ENCODE measurements at regions not wholly inside any gene's neighbourhood (a gene's known extent, or its start where the extent isn't known, plus 50 kb on each side); places are given as distances from the start of the nearest gene placed in this dataset.

GRCh38 chr6:81864124-81864523 lies 111.6 kb upstream of the TENT5A start:
- no peak for DNase-seq (ENCODE audit: extremely low read depth, low read depth)
- H3K4me3 ChIP-seq (replicated peaks; ENCODE audit: low read depth, low read length), result no peak overlapping the region
- no peak for TF ChIP-seq CTCF (IDR thresholded peaks at IDR 0.05; ENCODE audit: low read depth, low read length, missing control alignments)

DNA sequence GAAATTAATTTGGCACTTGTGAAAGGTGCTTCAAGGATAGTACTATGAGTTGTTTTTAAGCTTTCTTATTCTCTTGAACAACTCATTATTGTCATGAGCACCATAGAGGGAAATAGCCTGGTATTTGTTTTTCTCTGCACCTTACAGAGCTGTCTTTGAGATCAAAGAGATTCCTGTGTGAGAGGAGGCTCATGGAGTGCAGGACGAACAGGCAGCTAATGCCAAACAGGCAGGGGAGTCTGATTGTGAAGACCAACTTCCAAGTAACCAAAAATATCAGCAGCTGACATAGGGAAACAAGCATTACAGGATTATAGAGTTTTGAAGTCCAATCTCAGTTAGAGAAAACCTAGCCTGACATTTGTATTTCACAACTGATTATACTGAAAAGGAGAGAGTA lies 110.6 kb upstream of the TENT5A start:
- no peak for DNase-seq (ENCODE audit: extremely low read depth, low read depth)
- no peak for TF ChIP-seq CTCF (IDR thresholded peaks at IDR 0.05; ENCODE audit: low read depth, low read length, missing control alignments)
- no peak overlapping the region for H3K4me3 ChIP-seq (replicated peaks; ENCODE audit: low read depth, low read length)

GRCh38 chr6:81861281-81861680 lies 108.8 kb upstream of the TENT5A start:
- H3K4me3 ChIP-seq (replicated peaks; ENCODE audit: low read depth, low read length), result no peak overlapping the region
- no peak for TF ChIP-seq CTCF (IDR thresholded peaks at IDR 0.05; ENCODE audit: low read depth, low read length, missing control alignments)
- no peak for DNase-seq (ENCODE audit: extremely low read depth, low read depth)

DNA sequence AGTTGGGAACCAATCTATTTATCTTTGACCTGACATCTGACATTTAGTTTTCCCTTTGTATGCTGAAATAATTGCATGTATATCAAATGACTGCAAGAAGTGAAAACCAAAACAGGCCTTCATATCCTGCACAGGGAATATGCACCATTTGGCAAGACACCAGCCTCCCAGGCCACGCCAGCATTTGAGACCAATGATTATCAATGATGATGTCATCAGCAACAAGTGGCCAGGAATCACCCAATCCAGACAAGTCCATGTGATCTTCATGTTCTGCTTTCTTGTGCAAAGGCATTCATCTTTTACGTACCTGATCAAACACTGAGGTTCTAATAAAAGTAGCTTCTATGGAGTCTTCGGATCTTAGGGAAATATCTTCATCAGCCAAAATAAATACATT lies 107.4 kb upstream of the TENT5A start:
- no peak for TF ChIP-seq CTCF (IDR thresholded peaks at IDR 0.05; ENCODE audit: low read depth, low read length, missing control alignments)
- DNase-seq (ENCODE audit: extremely low read depth, low read depth), result no peak

DNA sequence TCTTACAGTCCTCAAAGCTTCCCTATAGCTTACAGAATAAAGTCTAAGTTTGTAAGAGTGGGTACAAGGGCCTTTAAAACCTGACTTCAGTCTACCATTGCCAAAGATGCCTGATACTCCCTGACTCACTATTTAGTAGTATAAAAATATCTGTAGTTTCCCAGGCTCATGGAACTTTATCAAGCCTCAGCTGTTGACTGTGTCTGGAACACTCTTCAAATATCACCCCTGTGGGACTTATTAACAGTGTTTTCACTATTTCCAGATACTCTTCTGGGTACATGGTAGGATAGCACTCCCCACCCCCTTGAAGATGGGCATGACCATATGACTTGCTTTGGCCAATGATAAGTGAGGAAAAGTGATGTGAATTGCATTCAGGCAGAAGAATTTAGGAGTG lies 105.3 kb upstream of the TENT5A start:
- no peak overlapping the region for H3K4me3 ChIP-seq (replicated peaks; ENCODE audit: low read depth, low read length)
- TF ChIP-seq CTCF (IDR thresholded peaks at IDR 0.05; ENCODE audit: low read depth, low read length, missing control alignments), result no peak
- DNase-seq (ENCODE audit: extremely low read depth, low read depth), result no peak

More for the DNA sequence above, 107.4 kb upstream of the TENT5A start:
- H3K4me3 ChIP-seq (replicated peaks; ENCODE audit: low read depth, low read length), result no peak overlapping the region

DNA sequence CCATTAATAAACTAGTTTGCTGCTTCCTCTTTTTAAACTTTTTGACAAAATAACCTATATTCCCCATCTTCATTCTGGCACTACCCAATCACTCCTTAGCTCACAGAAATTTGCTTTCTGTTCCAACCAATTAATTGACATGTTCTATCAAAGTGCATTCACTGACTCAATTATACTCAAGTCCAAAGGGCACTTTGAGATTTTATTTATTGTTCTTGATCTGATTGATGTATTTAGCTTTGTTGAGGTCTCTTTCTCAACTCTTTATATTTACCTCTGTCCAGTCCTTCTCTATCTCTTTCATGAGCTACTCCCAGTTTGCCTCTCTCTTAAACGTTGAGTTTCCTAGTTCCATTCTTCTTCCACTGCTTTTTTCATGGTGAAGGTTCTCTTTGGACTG lies 104.4 kb upstream of the TENT5A start:
- no peak for DNase-seq (ENCODE audit: extremely low read depth, low read depth)
- H3K4me3 ChIP-seq (replicated peaks; ENCODE audit: low read depth, low read length), result no peak overlapping the region
- TF ChIP-seq CTCF (IDR thresholded peaks at IDR 0.05; ENCODE audit: low read depth, low read length, missing control alignments), result no peak

GRCh38 chr6:81854474-81854873 lies 102.0 kb upstream of the TENT5A start:
- no peak for TF ChIP-seq CTCF (IDR thresholded peaks at IDR 0.05; ENCODE audit: low read depth, low read length, missing control alignments)
- no peak for DNase-seq (ENCODE audit: extremely low read depth, low read depth)
- no peak overlapping the region for H3K4me3 ChIP-seq (replicated peaks; ENCODE audit: low read depth, low read length)
